ENCODE measurements at regions not wholly inside any gene's neighbourhood (a gene's known extent, or its start where the extent isn't known, plus 50 kb on each side); places are given as distances from the start of the nearest gene placed in this dataset.

DNA sequence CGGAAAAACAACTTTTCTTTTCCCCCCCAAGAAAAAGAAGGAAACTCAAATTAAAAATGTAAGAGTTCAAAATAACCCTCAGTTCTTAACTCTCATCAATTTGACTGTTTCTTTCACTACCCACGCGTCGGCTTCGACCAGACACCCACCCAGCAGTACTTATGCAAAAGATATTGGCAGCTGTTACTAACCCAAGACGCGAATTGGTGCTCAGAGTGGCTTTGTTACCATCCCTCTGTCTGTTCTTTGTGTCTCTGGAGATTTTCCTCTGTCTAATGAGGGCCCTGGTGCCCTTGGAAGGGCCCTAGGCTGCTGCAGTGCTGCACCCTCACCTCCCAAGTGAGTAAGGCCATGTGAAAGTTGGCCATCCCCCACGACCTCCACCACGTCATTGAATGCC, 180.5 kb upstream of the NECTIN1 start:
- no peak for TF ChIP-seq POLR2A (IDR thresholded peaks at IDR 0.05)
- TF ChIP-seq, protein P1, sequence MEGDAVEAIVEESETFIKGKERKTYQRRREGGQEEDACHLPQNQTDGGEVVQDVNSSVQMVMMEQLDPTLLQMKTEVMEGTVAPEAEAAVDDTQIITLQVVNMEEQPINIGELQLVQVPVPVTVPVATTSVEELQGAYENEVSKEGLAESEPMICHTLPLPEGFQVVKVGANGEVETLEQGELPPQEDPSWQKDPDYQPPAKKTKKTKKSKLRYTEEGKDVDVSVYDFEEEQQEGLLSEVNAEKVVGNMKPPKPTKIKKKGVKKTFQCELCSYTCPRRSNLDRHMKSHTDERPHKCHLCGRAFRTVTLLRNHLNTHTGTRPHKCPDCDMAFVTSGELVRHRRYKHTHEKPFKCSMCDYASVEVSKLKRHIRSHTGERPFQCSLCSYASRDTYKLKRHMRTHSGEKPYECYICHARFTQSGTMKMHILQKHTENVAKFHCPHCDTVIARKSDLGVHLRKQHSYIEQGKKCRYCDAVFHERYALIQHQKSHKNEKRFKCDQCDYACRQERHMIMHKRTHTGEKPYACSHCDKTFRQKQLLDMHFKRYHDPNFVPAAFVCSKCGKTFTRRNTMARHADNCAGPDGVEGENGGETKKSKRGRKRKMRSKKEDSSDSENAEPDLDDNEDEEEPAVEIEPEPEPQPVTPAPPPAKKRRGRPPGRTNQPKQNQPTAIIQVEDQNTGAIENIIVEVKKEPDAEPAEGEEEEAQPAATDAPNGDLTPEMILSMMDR (IDR thresholded peaks at IDR 0.05), result no peak

All from Peyer's patch (tissue), 4 donors.